GM12878 (cell line): ENCODE measurements at regions not wholly inside any gene's neighbourhood (a gene's known extent, or its start where the extent isn't known, plus 50 kb on each side); places are given as distances from the start of the nearest gene placed in this dataset.

ENCODE experiments used
- BHLHE40 ChIP-seq, 2 experiments: fragments of 450-650 bp in 1 of 2; IDR thresholded peaks; 2 replicates each; pipeline ENCODE4 v1.6.1; 2011 to 2017; ENCODE audit warnings: low read depth in 2 of 2, borderline replicate concordance in 1 of 2, improper control_type of control experiment in 1 of 2, low read length in 1 of 2, mild to moderate bottlenecking in 1 of 2
- CTCF ChIP-seq, 3 experiments: IDR thresholded peaks in 2 of 3; conservative IDR thresholded peaks in 1 of 3; 2 replicates each; pipeline ENCODE4 v1.5.1; 2011; ENCODE audit warnings: low read depth in 3 of 3, low read length in 3 of 3, mild to moderate bottlenecking in 3 of 3, control low read depth in 2 of 3, moderate library complexity in 2 of 3, inconsistent platforms in 1 of 3, mixed read lengths in 1 of 3; ENCODE audit not compliant: control insufficient read depth in 2 of 3, insufficient read depth in 1 of 3; ENCODE audit errors: extremely low read depth in 1 of 3
- EP300 ChIP-seq, 2 experiments: fragments of 150-350 bp in 1 of 2; IDR thresholded peaks; 2 replicates each; pipeline ENCODE4 v1.6.1; 2011 to 2012; ENCODE audit warnings: low read depth in 2 of 2, low read length in 2 of 2, borderline replicate concordance in 1 of 2, improper control_type of control experiment in 1 of 2, inconsistent platforms in 1 of 2; ENCODE audit not compliant: control insufficient read depth in 1 of 2
- PML ChIP-seq: IDR thresholded peaks from 2 replicates; pipeline ENCODE4 v1.6.1; 2012; ENCODE audit warnings: low read length, inconsistent platforms
- POLR2A ChIP-seq: IDR thresholded peaks from 2 replicates; pipeline ENCODE4 v1.6.1; 2011; ENCODE audit warnings: low read depth, mild to moderate bottlenecking, low read length
- POLR2AphosphoS2 ChIP-seq: IDR thresholded peaks from 2 replicates; pipeline ENCODE4 v1.6.1; 2011; ENCODE audit warnings: low read depth, mild to moderate bottlenecking, low read length, improper control_type of control experiment, moderate library complexity
- RAD21 ChIP-seq: IDR thresholded peaks from 2 replicates; pipeline ENCODE4 v1.6.1; 2011; ENCODE audit warnings: mild to moderate bottlenecking, low read depth, low read length, moderate library complexity; ENCODE audit not compliant: insufficient read depth
- RAD51 ChIP-seq: fragments of 450-650 bp; IDR thresholded peaks from 2 replicates; pipeline ENCODE4 v1.6.1; 2016; ENCODE audit warnings: moderate library complexity, mild to moderate bottlenecking, inconsistent platforms
- RELA ChIP-seq: fragments of 450-650 bp; IDR thresholded peaks from 2 replicates; pipeline ENCODE4 v1.8.0; 2014; ENCODE audit warnings: borderline replicate concordance; ENCODE audit not compliant: partially characterized antibody
- STAT3 ChIP-seq: IDR thresholded peaks from 2 replicates; pipeline ENCODE4 v1.6.1; 2011; ENCODE audit warnings: low read depth, low read length, improper control_type of control experiment
- TARDBP ChIP-seq: IDR thresholded peaks from 2 replicates; pipeline ENCODE4 v1.6.1; 2016; ENCODE audit warnings: borderline replicate concordance

- no peak for TF ChIP-seq RELA
- no peak for TF ChIP-seq CTCF (IDR thresholded peaks at IDR 0.05 in 2 of 3, conservative IDR thresholded peaks at IDR 0.05 in 1 of 3; ENCODE audit: control insufficient read depth in 2 of 3, extremely low read depth in 1 of 3, insufficient read depth in 1 of 3, low read depth in 3 of 3, low read length in 3 of 3)
- no peak for TF ChIP-seq STAT3
- TF ChIP-seq RAD51 = no peak
- TF ChIP-seq PML = no peak
- no peak for TF ChIP-seq RAD21
- TF ChIP-seq POLR2A = no peak
- no peak for TF ChIP-seq TARDBP
- no peak for TF ChIP-seq EP300 (IDR thresholded peaks at IDR 0.05; ENCODE audit: borderline replicate concordance in 1 of 2, control insufficient read depth in 1 of 2, low read depth in 2 of 2, low read length in 2 of 2)
- TF ChIP-seq POLR2AphosphoS2 = no peak
- TF ChIP-seq BHLHE40 (IDR thresholded peaks at IDR 0.05; ENCODE audit: borderline replicate concordance in 1 of 2, low read depth in 2 of 2, low read length in 1 of 2) = no peak
Observed at GRCh38 chrX:109268340-109268739, 213.5 kb downstream of the GUCY2F start.
